GM21723 (cell line): ENCODE measurements at regions not wholly inside any gene's neighbourhood (a gene's known extent, or its start where the extent isn't known, plus 50 kb on each side); places are given as distances from the start of the nearest gene placed in this dataset.

Experiments
- ATAC-seq: cut with Tn5 transposase; IDR thresholded peaks from one replicate; pipeline ENCODE4 v1.9.1; 2021; ENCODE audit warnings: mild to moderate bottlenecking, moderate library complexity; ENCODE audit not compliant: unreplicated experiment

DNA sequence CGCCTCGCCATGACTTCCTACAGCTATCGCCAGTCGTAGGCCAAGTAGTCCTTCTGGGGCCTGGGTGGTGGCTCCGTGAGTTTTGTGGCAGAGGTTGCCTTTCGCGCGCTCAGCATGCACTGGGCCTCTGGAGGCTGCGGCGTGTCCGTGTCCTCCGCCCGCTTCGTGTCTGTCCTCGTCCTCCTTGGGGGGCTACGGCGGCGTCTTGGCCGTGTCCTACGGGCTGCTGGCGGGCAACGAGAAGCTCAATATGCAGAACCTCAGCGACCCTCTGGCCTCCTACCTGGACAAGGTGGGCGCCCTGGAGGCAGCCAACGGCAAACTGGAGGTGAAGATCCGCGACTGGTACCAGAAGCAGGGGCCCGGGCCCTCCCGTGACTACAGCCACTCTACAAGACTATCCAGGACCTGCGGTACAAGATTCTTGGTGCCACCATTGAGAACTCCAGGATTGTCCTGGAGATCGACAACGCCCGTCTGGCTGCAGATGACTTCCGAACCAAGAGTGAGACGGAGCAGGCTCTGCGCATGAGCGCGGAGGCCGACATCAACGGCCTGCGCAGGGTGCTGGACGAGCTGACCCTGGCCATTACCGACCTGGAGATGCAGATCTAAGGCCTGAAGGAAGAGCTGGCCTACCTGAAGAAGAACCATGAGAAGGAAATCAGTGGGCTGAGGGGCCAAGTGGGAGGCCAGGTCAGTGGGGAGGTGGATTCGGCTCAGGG, 296.3 kb downstream of the OGFRL1 start:
- no peak for ATAC-seq

DNA sequence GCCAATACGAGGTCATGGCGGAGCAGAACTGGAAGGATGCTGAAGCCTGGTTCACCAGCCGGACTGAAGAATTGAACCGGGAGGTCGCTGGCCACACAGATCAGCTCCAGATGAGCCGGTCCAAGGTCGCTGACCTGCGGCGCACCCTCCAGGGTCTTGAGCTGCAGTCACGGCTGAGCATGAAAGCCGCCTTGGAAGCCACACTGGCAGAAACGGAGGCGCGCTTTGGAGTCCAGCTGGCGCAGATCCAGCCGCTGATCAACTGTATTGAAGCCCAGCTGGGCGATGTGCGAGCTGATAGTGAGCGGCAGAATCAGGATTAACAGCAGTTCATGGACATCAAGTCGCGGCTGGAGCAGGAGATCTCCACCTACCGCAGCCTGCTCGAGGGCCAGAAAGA, 296.9 kb downstream of the OGFRL1 start:
- ATAC-seq: no peak

DNA sequence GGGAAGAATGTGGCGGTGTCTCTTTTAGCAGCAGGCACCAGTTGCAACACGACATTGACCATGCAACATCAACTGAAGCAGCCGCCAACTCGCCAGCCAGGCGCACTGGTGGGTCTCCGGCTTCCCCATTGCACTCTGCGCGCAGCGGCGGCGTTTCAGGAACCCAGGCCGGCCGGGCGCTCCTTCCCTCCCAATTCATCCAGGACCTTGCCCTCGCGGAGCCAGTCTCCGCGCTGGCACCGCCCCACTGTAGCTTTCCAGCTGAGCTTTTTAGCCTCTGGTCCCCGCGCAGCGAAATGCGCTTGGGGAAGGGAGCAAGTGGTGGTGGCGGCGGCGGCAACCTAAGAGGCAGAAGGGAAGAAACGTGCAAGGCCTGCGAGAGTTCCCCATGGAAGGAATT, 297.9 kb upstream of the RIMS1 start:
- no peak for ATAC-seq

DNA sequence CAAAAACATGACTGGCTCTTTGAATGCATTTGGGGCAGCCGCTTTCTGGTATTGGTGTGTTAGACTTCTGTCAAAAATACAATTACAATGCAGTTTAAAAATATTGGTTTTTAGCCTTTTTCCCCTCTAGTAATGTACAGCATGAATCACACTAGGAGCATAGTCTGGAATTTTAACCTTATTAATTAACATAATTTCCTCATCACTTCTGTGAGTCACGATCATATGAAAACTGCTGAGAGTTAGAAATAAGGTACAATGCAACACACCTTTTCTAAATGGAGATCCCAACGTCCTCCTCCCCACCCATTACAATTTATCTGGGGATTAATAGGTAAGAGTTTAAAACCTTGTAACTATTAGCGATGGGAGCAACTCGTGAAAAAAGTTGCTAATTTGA, 297.1 kb upstream of the RIMS1 start:
- ATAC-seq: no peak

DNA sequence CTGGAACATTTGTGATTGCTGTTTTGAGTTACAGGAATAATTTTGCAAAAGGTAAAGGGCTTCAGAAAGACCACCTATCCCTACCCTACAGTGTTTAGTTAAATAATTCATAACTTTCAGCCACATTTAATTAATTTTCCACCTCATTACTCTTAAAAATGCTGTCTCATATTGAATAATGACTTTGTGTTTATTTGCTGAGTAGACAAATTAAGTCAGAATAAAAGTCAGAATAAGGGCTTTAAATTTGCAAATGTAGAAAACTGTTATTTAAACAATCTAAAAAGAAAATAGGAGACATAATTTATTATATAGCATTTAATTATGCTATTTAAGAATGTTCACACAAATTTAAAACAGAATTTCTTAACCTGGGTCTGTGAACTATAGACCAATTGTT, 293.7 kb upstream of the RIMS1 start:
- ATAC-seq: no peak

DNA sequence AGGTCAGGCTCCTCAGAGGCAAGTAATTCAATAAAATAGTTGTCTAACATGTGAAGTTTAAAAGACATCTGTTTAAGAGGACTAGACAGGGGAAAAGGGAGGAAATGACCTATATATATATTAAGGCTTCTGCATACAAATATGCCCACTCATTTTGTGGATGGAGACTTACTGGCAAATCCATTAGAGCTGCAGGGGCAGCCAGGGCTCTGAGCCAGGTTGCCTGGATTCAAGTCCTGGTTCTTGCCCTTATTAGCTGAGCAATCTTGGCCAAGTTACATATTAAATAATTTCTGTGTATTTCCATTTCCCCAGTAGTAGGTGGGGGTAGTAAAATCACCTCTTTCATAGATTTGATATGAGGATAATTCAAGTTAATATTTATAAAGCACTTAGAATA, 287.0 kb upstream of the RIMS1 start:
- no peak for ATAC-seq

DNA sequence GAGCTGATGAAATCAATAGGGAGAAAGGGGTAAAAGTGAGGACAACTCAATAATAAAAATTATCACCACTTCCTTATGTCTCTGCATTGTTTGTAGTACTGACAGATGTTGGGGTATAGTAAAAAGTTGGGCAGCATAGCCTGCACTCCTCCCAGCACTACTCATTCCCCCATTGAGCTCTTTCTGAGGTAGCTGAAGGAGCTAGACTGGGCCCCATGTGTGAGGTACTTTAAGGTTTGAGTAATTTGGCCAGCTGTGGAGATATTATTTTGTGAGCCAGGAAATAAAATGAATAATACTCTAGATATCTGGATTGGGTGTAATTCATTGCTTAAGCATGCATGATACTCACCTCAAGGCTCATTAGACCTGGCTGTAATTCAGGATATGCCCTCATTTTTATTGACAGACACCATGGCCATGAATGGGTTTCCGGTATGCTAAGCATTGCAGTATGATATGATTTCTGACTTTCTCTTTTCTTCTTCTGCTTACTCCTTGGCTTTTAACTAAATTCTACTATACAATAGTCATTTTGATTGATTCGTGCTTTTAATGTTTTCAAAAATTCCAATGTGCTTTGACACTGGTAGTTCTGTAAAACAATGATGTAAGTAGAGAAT, 283.9 kb upstream of the RIMS1 start:
- no peak for ATAC-seq

DNA sequence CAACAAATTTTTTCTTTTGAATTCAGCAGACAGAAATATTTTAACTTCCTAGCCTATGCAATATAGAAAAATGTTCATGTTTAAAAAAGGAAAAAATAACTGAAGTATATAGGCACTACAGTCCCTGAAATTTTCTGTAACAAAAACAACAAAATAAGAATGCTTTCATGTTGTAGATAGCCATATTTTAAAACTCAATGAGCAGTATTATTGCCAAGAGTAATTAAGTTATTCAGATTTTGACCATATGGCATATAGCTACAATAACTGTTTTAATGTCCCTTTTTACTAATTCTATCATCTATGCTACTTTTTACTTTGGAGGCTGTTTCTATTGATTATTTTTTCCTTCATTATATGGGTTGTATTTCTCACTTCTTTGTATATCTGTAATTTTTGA, 283.3 kb upstream of the RIMS1 start:
- no peak for ATAC-seq

DNA sequence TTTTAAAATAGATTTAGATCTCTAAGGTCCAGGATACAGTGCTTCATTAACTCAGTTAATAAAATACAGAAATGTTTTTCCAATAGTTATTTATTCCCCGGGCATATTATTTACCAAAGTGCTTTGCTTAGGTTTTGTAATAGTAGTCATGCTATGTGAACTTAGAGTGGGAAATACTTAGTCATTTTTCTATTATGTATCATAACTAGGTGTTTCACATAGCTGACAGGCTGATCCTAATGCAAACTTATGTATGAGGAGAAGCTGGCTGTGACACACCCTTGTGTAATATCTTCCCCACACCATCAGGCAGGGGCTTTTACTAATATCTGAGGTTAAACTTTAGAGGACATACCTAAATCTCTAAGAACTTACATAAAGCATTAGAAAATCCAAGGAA, 277.7 kb upstream of the RIMS1 start:
- ATAC-seq: no peak

DNA sequence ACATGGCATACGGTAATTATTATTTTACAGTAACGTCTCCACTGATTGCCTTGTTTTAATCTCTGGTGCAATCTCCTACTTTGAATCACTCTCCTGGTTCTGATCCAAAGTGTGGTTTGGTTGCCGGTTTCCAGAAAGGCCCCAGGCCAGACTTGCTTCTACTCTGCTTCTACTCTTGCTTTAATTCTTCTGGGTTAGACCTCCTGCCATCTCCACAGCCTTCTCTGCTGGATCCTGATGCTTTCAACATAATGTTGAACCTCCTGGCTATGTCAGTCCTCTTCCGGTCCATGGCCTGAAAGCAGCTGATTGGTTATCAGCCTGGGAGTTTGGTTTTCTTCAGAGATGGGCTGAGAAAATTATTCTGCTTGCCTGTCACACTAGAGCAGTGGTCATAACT, 266.5 kb upstream of the RIMS1 start:
- ATAC-seq: no peak

DNA sequence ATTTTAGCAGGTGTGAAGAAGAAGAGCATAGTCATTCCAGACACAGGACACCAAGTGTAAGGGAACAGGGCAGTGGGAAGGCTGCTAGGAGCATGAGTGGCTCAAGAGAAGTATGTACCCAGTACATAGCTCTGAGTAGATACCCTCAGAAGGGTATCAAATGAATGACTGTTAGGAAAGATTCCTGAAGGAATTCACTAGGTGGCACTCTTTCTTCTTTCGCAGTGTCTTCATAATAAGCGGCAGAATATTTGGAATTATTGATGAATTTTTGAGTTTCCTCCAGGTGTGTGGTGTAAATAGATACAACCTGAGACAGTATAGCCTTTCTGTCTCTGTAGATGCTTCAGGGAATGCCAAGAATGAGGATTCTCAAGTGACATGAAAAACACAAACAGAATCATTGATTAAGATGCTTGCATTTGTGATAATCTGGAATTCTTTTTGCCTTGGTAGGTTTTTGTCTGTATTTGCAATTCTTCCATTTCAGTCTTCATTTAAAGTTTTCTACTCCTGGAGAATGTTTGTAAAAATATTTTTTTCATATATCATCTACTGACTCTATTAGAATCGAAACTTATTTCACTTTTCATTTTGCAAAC, 264.3 kb upstream of the RIMS1 start:
- ATAC-seq: no peak

DNA sequence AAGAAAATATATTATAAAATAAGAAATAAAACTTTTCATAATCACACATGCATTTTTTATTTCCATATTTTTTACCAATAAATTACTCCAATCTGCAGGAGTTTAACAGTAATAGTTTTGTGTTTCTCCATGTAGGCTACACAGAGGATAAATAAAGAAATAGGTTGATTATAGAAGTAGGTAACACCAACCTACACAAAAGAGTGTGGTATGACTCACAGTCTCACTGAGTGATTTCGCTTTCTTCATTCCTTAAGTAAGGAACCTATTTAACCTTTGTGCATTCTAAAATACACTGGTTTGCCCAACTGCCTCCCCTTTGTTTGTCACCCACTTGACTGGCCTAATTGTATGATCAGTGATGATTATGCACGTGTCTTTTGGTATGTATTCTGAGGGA, 244.2 kb upstream of the RIMS1 start:
- no peak for ATAC-seq

DNA sequence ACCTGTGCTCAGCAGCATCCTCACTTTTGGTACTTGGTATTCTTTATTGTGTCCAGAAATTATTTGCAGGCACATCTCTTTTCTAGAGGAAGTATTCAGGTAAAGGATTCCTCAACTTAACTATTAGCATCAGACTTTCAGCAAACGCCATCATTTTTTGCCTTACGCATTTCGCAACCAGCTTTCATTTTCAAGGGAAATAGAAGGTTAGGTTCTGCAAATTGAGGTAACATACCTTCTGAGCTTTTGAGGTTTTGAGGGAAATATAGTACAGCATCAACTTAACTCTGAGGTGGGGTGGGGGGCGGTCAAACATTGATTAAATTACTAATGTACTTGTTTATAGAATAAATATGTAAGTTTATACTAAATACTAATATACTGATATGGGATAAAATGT, 243.6 kb upstream of the RIMS1 start:
- ATAC-seq: no peak

DNA sequence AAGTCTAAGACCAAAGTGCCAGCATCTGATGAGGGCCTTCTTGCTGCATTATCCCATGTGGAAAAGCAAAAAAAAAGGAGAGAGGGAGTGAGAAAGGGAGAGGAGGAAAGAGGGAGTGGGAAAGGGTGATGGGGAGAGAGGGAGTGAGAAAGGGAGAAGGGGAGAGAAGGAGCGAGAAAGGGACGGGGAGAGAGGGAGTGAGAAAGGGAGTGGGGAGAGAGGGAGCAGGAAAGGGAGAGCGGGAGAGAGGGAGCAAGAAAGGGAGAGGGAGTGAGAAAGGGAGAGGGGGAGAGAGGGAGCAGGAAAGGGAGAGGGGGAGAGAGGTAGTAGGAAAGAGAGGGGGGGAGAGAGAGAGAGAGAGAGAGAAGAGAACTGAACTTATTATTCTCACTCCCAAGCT, 241.1 kb upstream of the RIMS1 start:
- no peak for ATAC-seq

DNA sequence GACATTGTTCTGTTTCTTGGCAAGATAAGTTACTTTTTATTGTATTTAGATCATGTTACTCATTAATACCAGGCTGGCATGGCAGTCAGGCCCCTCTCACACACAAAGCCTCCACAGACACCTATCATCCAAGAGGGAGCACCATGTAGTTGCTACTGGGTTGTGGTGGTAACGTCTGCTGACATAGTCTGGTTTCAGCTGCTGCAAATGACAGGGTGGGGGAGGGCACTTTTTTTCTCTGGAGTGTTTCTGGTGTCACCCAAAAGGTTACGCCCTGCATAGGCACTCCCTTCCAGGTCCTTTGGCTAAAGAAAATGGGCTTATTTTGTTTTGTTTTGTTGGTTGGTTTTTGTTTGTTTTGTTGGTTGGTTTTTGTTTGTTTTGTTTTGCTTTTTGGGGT, 236.4 kb upstream of the RIMS1 start:
- ATAC-seq: no peak

DNA sequence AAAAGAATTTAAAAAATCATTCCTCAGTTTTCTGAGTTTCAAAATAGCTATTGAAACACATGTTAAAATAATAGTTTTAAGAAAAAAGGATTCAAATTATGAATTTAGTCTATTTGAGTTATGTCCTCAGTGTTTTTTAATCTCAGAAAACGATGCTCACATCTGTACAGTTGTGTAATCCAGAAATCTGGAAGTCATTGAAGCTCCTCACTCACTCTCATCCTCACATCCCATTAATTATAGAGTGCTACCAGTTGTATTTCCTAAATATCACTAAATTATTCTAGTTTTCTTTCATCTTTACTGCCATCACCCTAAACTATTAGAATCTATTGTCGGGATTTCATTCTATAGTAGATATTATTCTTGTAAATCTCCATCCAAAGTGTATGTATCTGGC, 234.7 kb upstream of the RIMS1 start:
- no peak for ATAC-seq

DNA sequence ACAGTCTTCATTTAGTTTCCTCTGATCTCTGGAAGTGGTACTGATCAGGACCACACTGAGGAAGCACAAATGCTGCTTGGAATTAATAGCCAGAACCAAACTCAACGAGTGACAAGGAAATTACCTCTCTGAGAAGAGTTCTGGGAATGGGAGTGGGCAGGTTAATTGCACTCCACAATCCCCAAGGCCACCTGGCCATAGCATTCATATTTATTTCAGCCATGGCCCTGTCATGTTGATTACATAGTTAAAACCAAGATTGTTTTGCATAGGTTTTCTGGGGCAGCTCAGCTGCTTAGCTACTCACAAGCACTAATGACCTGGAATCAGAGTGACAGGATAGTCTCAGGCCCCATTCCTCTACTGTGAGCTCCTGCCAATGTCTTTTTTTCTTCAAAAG, 230.2 kb upstream of the RIMS1 start:
- no peak for ATAC-seq

DNA sequence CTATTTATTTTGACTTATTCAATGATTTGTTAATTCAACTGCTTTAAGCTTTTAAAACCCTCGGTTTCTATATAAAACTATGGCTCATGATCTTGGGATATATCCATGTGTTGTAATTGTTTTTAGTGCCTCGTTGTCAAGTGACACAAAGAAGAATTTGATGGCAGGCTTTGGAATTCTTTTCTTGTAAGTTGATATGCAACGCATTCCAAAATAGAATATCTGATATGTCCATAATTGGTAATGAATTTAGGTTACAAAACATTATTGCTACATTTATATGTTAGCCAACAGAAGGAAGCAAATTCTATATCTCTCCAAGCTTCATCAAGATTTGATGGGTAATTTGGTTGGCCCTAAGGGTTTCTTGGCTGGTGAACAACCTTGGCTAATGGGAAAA, 220.4 kb upstream of the RIMS1 start:
- ATAC-seq: no peak

DNA sequence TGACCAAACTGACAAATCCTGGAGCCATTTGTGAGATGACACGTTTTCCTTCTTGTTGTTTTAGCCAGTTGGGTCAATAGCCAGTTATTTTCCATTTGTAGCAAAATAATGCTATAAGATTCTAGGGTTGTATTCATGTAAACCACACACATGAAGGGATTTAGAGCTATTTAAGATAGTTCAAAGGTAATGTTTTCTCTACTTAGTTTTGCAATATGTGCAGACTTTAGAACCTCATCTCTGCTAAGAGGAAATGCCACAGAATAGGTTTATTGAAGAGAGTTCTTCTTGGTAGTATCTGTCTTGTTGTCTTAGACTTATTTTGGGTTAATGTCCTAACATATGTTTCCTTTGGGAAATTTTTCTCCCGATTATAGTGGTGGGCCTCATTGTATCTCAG, 213.5 kb upstream of the RIMS1 start:
- ATAC-seq: no peak

DNA sequence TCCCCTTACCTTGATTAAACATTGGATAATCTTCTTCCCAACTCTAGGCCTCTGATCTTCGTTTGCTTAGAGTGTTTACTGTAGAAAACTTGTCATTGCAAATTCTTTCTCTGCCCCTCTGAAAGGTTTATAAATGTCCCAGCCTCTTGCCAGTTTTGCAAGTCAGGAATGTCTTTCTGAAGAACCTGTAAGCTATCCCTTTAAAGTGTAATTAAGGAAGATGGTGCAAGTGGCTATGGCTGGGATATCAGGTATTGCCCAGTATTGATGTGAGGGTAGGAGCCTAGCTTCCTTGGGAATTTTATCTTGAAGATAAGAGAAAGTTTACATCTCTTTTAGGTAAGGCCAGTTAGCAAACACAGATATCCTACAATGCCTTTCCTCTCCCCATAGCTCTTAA, 211.0 kb upstream of the RIMS1 start:
- ATAC-seq: no peak

DNA sequence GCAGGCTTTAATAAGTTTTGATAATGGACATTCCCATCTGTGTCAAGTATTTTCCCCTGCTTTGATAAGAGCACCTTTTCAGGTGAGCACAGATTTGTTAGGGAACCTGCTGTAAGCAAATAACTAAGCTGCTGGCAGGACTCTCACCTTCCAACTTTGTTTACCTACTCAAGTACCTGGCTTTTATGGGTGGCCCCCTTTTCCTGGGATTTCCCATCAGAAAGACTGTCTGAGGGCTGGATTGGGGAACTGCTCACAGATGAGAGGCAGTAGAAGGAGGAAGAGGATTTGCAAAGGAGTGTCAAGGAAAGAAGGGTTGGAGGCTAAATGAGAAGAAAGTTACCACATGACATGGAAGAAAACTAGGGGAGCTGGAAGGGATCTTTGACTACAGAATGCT, 210.1 kb upstream of the RIMS1 start:
- no peak for ATAC-seq

DNA sequence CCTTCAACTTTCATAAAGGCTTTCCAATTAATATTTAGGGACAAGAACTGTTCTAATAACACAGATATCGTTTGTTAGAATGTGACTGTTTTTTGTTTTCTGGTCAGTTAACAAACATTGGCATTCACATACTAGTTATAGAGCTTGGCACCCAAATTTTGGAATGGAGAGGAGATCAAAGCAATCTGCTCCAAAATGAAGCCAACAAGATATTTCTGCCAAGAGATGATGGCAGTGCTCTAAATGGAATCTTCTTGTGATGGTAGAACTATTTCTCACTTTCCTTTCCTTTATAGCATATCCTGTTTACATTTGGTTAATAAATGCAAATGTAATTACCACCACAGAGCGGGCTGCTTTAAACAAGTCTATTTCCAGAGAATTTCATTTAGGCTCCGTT, 208.3 kb upstream of the RIMS1 start:
- no peak for ATAC-seq
